Inflammatory macrophage (primary cell): ENCODE measurements at regions not wholly inside any gene's neighbourhood (a gene's known extent, or its start where the extent isn't known, plus 50 kb on each side); places are given as distances from the start of the nearest gene placed in this dataset.

Experiments used
- DNase-seq, 2 donors: peaks; one replicate each; pipeline ENCODE4 v3.0.0-alpha.2; 2020 to 2022

GRCh38 chr7:8380130-8380529 is 53.3 kb upstream of the NXPH1 start:
- no peak for DNase-seq

- no peak for DNase-seq
These were observed 51.2 kb upstream of the NXPH1 start for GRCh38 chr7:8382004-8382730.
